ENCODE measurements at regions not wholly inside any gene's neighbourhood (a gene's known extent, or its start where the extent isn't known, plus 50 kb on each side); places are given as distances from the start of the nearest gene placed in this dataset.

DNA sequence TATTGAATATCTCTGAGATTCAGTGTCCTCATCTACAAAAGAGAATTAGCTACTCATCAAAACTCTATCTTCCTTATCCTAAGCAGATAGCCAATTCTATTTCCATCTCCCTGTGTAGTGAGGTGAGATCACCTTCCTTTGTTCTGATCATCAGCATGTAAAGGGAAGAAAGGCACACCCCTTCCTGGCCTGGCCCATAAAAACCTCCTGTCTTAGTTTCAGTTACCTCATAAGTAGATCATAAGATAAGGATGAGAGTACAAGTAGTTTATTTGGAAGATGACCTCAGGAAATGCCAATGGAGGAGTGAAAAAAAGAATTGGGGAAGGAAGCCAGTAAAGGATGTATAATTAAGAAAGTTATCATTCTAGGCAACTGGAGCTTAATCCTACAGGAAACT is 114.5 kb upstream of the GADL1 start:
- DNase-seq: no peak

DNA sequence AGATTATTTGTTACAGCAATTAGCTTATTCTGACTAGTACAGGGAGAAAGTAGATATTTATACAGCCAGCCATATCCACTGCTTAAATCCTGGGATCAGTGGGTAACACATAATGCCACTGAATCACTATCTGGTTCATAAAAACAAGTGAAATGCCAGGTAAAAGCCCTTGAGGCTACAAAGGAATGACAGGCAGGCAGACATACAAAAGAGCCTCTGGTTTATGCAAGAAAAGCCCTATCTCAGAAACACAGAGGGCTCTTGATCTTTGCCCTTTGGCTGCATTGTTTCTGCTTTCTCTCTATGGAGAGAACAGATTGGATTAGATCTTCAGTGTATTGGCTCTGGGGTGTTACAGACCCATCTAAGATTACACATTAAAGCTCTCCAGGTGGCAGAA is 115.4 kb upstream of the GADL1 start:
- no peak for DNase-seq

- peak; percentile 74 for DNase-seq
Measured at GRCh38 chr3:31010491-31010890, 116.0 kb upstream of the GADL1 start.

DNA sequence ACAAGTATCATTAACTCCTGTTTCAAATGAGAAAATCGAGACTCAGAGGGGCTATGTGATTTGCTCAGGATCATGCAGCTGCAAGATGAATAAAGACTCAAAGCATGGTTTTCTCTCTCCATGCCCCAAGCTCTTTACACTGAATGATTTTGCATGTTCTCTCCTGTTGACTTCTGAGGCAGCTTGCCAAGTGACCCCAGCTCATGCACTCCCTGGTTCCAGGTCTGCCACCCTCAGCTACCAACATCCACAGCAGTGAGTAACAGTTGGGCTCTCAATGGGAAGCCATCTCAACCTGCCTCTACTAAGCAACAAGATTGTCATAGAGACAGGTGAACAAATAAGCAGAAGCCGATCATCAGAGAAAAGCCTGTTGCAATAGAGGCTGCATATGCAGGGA is 116.9 kb upstream of the GADL1 start:
- DNase-seq: no peak

GRCh38 chr3:31013090-31013489 is 118.6 kb upstream of the GADL1 start:
- DNase-seq: no peak

DNA sequence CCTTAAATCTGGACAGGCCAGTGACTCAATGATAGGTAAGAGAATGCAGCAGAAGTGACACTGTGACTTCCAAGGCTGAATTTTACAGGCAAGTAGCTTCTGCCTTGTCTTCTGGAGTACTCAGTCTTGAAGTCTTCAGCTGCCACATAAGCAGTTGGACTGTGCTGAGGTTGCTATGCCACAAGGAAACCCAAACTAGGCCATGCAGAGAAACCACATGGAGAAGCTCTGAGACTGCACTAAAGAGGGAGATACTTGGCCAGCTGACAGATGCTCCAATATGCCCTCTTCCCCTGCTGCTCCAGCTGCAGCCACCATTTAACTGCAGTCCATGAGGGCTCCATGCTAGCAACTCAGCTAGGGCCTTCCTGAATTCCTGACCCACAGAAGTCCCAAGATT is 119.4 kb upstream of the GADL1 start:
- no peak for DNase-seq

DNA sequence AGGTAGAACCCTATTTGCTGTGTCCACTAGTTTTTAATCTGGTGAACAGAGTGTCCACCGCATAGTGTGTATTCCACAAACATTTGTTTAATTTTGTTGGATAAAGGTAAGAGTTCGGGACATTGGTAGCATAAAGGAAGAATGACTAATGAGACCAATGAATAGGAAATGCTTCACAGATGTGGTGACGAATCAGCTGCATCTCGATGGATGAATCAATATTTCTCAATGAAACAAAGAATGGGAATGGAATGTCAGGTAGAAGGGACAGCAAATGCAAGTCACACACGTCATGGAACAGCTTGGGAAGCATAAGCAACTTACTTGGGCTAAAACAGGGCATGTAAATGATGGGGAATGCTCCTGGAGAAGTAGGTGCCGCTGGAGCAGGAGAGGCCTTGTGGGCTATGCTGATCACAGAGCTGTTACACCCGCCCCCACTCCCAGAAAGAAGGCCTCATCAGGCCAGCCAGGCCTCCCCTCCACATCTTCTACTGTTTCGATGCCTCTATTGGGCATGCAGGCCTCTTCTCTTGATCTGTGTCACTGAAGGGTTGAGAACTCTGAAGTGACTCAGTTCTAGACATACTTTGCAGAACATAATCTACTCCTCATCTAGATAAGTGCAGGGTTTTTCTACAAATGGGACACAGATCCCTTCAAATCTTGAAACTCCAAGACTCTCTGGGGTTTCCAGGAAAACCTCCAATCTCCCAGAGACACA is 120.0 kb upstream of the GADL1 start:
- peak; percentile 43 for DNase-seq

- no peak for DNase-seq
Measured at GRCh38 chr3:31016196-31016595, 121.7 kb upstream of the GADL1 start.

DNA sequence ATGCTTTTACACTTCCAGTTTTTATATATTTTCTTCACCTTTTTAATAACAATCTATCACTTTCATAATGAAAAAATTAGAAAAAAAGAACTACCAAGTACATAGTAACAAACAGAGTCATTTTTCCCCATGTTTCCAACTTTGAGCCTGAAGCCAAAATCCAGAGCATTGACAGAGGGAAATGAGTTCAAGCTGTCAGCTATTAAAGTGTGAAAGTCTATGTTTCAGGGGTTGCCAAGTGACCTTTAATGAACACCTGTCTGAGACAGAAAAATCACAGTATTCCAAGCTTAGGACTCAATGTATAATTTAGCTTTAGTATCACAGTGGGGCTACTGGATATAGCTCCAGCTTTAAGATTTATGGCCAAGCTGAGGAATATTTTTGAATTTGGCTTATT is 128.3 kb upstream of the GADL1 start:
- no peak for DNase-seq

DNA sequence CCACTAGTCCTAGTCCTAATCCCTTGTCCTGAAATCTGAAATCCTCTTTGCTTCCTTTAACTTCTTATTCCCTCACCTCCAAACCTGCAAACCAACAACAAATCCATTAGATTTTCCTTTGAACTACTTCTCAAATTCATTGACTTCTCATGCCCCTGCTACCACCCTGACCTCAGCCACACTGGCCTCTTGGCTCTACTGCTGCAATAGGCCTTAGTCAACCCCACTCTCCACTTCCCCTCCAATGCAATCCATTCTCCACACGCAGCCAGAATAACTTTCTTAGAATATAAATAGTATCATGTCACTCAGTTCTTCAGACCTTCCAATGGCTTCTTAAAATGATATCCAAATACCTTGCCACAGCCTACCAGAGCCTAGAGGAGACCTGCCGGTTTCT is 131.1 kb upstream of the GADL1 start:
- DNase-seq: no peak

GRCh38 chr3:31027191-31027761 is 132.8 kb upstream of the GADL1 start:
- DNase-seq: no peak

GRCh38 chr3:31027914-31028313 is 133.5 kb upstream of the GADL1 start:
- DNase-seq: no peak

GRCh38 chr3:31028766-31029165 is 134.3 kb upstream of the GADL1 start:
- DNase-seq: no peak

DNA sequence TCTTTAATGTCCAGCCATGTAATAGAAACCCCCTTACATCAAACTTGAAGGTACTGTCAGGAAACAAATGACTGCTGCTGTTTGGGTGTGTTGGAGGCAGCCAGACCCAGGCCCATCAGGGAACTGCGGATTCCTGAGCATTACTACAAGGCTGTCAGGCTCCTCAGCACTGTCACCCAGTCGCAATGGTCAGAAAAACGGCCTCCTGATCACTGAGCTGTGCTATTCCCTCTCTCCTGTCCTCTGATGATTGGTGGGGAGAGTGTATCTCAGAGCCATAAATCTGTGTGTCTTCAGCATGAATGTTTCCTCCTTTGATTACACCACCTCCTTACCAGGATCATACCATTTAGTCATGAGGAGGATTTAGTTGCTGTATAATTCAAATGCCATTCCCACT is 135.2 kb upstream of the GADL1 start:
- DNase-seq: peak; percentile 26

GRCh38 chr3:31035681-31036080 is 141.2 kb upstream of the GADL1 start:
- no peak for DNase-seq

GRCh38 chr3:31038086-31038739 is 143.8 kb upstream of the GADL1 start:
- DNase-seq: no peak

GRCh38 chr3:31039145-31039544 is 144.7 kb upstream of the GADL1 start:
- no peak for DNase-seq

GRCh38 chr3:31041161-31041978 is 146.9 kb upstream of the GADL1 start:
- DNase-seq: peak; percentile 92

DNA sequence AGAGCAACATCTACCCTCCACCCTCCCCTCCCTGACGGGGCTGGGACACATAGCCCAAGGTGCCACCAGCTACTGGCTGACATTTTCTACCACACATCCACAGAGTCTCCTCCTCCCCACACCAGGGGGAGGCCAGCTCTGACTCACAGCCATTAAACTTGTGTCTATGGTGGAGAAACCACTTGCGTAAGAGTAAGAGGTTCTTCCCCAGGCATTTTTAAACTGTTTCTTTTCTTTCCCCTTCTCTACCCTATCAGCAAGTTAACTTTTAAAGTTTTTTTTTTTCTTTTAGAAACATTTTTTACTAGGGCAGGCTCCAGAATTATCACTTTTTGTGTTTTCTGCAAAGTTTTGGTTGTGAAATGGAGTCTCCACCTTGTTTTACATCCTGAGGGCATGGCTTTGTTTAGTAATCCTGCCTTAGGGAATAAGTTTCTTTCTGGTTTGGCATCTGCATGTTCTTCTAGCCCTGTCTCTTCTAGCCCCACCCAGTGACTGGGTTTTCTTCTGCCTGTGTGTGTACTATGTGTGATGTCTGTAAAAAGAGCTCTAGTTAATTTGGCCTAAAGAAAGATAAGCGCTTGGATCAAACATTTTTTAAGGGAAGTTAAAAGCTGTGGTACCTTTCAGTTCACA is 148.8 kb upstream of the GADL1 start:
- DNase-seq: peak; percentile 26

DNA sequence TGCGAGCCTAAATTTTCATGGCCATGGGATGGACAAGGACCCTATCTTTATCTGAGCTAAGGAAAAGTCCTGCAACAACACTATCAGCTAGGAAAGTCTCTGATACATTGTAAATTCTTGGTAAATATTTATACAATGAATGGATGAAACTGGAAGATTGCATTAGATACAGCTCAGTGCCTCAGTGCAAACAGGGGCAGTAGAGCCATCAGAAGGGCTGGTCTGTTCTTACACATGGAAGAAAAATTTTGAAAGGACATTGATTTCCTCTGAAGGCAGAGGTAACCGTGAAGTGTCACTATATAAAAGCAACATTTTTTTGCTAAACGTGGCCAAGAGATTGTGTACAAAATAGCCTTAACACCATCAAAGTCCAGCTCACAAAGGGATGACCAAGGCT is 153.2 kb upstream of the GADL1 start:
- no peak for DNase-seq

DNA sequence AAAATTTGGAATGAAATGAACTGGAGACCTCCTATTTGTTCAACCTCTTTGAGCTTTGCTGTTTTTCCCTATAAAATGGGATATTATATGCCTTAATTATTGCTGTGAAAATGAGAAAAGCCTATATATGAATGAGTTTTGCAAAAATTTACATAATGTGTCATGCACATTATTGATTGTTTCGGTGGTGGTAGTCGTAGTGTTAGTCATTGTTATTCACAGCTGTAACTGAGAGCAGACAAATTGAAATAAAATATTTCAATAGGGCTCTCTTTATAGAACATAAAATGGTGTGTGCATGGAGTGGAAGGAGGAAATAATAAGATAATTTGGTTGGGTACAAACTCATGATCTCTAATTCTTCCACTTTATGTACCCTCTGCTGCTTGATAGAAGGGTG is 153.7 kb upstream of the GADL1 start:
- DNase-seq: no peak

GRCh38 chr3:31050296-31050695 is 155.8 kb upstream of the GADL1 start:
- DNase-seq: no peak

GRCh38 chr3:31051226-31051625 is 156.8 kb upstream of the GADL1 start:
- no peak for DNase-seq

Data from fibroblast of skin of abdomen (primary cell).